Kasumi-1 (cell line): ENCODE measurements at regions not wholly inside any gene's neighbourhood (a gene's known extent, or its start where the extent isn't known, plus 50 kb on each side); places are given as distances from the start of the nearest gene placed in this dataset.

ENCODE experiments used
- DNase-seq, 2 experiments: peaks; one replicate each; lab custom pipeline; 2025; lab: John Stamatoyannopoulos, UW

DNA sequence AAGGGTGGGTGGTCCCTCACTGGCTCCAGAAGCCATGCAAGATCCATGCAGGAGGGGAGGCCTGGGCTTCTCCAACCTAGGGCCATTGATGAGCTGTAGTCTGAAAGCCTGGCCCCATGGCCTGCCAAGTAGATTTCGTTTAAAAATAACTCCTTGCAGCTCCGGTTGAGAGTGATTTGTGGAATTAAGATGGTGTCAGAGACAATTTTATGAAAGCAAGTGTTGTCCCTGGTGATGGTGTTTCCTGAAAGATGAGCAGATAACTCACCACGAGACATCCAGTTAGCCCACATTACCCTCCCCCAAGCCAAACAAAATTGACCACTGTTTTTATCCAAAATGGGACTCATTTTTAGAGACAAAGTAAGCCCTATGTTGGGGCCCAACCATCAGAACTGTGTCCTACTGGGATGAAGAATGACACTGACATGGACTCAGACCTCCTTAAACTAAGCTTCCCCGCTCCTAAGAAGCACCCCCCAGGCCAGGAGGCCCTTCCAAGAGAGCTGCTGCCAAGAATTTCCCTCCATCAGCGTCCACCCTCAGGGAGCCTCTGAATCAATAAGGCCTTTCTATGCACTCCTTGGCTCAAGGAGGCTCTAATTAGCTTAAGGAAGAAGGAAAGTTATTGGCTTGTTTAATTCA lies 174.2 kb upstream of the NCAM1 start:
- no peak for DNase-seq

DNA sequence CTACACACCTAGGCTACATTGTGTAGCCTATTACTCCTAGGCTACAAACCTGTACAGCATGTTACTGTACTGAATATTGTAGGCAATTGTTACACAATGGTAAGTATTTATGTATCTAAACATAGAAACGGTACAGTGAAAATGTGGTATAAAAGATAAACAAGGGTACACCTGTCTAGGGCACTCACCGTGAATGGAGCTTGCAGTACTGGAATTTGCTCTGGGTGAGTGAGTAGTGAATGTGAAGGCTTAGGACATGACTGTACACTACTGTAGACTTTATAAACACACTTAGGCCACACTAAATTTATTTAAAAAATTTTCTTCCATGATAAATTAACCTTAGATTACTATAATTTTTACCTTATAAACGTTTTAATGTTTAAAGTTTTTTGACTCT lies 171.7 kb upstream of the NCAM1 start:
- DNase-seq, result no peak

DNA sequence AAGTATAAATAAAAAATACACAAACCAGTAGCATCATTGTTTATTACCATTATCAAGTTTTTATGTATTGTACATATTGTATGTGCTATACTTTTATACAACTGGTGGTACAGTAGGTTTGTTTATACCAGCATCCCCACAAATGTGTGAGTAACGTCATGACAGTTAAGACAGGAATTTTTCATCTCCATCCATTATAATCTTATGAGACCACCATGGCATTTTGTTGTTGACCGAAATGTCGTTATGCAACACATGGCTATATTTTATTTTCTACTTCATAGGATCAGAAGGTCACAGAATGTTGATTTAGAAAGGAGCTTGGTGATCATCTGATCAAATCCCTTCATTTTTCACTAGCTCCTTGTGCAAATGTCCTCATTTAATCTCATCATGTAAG lies 170.9 kb upstream of the NCAM1 start:
- no peak for DNase-seq

DNA sequence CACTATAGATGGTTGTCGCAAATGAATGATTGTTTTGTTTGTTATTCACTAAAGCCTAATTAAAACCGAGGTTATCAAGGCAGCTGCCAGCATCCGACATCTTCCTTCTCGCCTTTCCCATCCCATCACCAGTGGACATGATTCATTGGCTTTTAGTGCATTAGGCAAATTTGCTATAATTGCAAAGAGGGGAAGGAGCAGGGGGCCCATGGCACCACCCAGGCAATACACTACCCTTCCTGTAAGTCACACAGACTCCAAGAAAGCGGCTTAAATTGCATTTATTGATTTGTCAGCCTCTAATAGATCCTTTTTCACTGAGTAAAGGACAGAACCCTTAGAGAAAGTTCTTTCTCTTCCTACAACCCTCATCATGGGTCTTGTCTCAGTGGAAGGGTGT lies 169.2 kb upstream of the NCAM1 start:
- DNase-seq, result no peak

DNA sequence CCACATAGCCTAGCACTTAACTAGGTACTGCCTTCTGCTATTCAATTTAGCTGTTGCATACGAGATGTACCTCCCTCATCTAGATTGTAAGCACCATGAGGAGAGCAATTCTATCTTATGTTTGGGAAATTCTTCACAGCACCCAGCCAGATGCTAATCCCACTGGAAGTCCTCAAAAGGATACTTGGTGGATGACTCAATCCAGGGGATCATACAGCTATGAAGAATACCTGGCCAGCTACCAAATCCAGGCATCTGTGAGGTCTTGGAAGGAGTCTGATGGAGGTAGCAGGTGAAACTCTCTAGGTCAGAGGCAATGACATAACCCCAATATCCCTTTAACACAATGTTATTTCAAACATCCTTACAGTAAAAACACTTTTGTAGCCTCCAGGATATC lies 167.8 kb upstream of the NCAM1 start:
- no peak for DNase-seq

DNA sequence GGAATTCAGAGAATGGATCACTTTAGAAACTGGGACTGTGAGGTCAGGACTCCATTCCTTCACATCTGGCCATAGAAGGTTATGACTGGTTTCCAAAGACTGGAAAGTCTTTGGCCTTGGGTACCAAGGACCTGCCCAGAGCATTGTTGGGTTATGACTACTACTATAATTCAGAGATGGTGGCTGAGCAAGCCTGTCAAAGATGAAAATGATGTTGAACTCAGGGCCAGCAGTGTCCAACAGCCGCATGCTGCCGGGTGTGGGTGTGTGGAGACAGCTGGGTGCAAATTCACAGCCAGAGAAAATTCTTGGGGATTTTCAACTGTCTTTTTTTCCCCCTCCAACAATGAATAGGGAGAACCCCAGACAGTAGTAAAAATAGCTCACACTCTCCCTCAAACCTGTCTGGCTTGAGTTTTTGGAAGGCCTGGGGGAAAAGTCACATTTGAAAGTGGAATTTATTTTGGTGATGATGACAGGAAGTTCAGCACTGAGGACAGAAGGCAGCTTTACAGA lies 166.8 kb upstream of the NCAM1 start:
- DNase-seq, result no peak

DNA sequence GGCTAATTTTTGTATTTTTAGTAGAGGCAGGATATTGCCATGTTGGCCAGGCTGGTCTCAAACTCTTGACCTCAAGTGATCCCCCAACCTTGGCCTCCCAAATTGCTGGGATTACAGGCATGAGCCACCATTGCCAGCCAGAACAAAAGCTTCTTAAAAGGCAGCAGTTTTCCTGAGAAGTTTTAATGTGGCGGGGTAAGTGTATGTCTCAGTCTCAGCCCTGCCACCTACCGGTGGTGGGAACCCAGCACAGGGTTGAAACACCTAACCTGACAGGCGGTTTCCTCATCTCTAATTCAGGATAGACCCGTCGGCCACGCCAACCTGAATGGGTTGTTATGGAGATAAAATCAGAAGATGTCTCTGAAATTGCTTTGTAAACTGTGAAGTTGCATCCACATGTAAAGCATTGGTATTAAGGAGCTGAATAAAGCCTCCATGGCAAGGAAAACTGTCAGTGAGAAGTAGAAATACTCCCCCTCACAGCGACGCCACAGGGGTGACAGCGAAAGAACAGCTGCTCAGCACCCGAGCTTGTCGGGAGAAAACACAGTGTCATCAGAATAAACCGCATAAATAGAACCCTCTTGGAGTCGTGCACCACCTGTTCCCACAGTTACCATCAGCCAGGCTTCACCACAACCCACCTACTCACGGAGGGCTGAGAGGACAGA lies 165.9 kb upstream of the NCAM1 start:
- peak; percentile 26 to 55 for DNase-seq

DNA sequence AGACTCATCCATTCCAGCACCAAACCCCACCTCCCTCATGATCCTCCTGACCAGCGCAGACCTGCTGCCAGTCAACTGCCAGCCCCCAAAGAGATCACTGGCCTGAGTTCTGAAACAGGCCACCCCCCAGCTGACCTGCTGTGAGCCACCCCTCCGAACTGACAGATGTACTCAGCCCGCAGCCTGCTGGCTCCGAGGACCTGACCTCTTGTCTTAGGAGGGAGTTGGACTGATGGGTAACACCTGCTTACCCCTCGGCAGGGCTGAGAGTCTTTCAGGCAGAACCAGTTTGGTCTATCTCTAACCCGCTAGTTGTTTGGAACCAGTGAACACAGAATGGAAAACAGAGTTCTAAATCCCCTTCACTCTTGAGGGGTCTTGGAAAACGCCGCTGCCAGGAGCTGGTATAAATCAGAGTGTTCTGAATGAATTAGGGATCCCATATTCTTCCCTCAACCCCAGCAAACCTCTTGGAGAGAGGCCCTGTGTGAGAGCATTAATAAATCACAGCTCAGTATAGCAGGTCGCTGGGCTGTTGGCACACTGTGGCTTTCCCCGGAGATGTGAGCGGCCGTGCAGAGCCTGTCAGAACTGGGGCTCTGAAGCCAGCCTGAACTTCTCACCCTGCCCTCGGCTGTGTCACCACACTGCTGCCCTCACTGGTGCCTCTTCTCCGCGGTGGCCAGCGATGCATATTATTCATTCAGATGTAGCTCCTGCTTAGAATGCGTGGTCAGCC lies 165.1 kb upstream of the NCAM1 start:
- DNase-seq, result no peak

DNA sequence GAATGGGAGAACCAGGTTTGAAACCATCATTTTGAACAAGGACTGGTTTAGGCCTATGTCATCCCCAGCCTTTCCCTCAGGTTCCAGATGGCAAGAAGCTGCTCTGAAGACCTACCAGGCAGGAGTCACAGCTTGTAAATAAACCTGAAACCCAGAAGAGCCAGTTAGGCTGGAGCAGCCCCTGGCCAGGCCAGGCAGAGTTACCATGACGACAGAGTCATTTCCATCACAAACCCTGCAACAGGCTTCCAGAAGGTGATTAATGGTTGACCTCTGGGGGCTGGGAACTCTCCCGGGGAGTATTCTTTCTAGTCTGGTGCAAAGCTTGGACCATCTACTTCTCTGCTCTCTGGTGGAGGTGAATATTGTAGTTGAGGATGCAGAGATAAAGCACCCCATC lies 164.1 kb upstream of the NCAM1 start:
- DNase-seq, result no peak

DNA sequence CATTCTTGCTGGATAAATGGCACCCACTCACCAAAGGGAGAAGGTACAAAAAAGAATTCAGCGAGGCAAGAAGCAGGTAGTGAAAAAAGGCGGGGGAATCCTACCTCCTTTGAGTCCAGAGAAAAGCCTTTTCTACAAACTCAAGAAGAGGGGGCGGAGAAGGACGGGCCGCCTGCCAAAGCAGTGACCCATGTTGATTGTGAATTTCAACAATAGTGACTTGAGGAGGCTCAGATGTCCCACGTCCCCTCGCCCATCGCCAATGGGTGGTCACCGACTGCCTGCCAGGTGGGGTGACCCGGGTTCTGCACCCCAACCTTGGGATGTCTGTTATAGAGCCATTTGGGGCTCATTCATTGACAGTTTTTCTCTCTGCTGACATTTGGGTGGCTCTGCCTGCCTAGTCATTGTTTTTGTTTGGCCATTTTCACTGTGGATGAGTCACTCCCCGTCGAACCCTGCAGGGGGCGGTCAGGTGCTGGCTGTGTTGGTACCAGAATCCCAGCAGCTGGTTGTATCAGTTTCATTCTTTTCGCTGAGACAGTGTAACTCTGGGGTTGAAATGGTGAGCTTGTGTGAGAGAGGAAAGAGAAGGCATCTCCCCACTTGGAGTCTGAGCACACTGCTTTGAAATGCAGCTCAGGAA lies 163.4 kb upstream of the NCAM1 start:
- no peak for DNase-seq

DNA sequence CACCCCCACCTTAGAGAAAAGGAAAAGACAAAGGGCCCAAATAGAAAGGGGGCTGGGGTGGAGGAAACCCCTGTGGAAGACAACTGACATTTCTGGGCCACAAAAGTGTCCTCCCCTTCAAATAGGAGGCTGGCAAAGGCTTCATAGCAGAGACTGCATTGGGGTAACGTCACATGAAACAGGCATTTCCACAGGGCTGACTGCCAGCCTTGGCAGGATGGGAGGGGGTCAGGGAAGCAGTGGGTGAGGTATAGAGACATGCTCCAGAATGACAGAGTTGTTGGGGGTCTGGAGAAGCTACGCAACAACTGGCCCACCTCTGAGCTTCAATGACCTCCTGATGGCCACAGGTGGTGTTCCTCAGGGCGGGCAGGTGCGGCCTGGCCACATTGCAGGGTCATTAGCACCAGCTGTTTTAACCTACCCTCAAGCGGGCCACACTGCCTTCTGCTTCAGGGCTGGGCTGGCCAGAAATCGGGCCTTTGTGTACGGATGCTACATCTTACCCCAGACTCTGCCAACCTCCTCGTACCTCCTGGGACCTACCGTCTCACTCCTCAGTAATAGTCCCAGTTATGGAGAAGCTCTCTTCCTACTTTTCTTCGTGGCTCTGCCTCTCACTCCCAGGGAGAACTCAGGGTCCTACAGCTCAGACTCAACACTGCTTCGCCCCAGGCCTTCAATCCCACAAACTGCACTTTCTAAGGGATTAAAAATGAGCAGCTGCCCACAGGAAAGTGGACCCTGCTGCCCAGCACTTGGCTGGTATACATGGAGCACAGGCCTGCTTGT lies 160.0 kb upstream of the NCAM1 start:
- DNase-seq, result no peak

DNA sequence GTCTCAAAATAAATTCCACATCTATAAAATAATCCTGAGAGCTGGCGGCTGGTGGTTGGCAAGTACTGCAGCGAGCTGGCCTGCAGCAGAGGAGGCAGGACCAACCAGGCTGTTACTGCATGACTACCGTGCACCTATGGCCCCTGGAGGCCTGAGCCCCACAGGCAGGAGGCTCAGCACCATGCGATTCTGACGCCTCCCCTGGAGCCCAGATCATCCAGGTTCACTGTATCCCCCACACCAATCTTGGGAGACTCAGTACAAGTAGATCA lies 159.5 kb upstream of the NCAM1 start:
- no peak for DNase-seq

DNA sequence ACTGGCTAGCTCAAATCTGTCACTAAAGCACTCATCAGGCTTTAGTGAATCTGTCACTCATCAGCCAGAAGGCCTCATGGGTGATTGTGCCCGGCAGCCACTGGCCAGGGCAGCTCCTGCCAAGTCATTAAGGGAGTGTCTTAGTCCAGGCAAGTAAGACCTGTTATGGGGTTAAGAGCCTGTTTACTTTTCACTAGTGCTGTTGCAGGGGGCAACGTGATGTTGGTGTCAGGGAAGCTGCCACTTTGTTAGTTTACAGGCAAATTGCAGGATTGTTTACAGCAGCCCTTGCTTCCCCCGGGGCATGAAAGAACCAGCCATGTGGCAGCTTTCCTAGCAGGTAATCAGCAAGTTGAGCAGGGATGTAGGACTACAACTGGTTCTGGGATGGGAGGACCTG lies 155.6 kb upstream of the NCAM1 start:
- no peak for DNase-seq

DNA sequence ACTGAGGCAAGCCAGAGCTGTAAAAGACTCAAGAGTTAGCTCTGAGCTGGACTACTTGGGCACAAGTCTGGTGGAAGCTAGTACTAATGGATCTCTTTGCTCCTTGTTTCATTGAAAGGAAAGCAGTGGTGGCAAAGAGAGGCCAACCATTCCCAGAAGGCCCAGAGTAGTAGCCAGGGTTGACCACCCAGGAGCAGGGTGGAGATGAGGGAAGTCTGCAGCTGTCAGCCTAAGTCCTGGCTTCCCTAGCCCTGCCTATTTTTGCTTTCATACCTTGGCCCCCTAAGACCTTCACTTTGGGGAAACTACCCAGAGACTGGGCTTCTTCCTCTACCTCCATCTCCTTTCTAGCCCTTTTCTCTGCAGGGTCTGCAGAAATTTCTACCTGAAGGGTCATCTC lies 155.0 kb upstream of the NCAM1 start:
- no peak for DNase-seq

DNA sequence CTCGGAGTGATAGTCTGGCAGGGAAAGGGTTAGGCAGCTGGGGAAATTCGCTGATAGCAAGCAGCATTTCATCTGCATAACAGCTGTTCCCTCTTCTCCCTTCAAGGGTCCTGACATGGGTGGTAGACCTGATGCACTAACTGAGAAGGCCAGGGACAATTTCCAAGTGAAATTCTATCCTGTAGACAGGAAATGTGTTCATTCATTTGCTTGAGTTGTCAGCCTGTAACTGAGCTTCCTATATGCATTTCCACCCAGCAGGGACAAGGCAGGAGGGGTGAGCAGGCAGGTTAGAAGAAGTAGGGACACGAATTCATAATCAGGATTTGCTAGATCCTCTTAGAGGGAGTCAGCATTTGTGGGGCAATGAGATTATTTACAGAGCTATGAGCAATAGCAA lies 154.3 kb upstream of the NCAM1 start:
- DNase-seq, result no peak

DNA sequence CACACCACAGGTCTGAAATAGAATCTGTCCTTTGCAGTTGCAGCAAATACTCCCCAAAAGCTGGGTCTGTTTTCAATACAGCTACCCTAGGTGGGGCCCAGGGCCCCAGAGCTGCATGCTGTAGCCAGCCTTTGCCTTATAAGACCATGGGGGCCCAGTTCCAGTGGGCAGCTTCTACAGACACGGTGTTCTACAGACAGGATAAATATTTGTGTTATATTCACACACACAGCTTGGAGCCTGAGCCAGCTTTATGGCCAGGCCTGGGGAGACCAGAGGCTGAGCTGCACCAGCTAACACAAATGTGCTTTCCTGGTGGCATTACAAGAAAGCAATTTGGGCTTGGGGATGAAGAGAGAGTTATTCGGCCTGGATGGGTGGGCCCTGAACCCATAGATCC lies 151.8 kb upstream of the NCAM1 start:
- no peak for DNase-seq

DNA sequence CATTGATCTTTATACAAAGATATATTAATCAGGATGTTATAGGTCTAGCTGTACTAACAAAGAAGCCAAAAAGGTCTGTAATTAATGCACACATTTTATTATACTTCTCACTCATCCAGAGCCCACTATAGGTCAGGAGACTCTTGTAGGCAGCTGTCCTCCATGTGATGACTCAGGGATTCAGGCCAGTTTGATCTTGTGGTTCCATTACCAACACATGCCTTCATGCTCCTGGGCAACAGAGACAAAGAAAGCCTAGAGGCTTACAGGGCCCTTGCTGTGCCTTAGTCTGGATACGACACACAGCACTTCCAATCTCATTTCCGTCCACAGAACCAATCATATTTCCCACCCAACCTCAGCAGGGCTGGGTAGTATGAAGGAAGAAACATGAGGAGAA lies 150.3 kb upstream of the NCAM1 start:
- no peak for DNase-seq

DNA sequence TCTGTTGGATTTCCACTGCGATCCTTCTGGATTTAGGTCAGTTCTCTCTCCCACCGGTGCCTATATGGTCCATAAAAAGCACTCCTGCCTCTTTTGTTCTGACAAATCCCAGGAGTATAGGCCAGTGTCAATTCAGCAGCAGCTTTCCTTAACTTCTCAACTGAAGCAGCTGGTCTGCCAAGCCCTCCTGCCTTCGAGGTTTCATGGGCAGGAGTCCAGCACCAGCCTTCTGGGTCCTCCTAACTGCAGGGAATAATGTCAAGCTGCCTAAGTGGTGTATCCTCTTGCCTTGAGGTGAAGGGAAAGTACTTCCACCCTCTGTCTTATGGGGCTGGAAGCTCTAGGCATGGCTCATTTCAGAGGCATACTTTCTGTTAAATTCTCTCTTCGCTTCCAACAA lies 149.4 kb upstream of the NCAM1 start:
- no peak for DNase-seq

DNA sequence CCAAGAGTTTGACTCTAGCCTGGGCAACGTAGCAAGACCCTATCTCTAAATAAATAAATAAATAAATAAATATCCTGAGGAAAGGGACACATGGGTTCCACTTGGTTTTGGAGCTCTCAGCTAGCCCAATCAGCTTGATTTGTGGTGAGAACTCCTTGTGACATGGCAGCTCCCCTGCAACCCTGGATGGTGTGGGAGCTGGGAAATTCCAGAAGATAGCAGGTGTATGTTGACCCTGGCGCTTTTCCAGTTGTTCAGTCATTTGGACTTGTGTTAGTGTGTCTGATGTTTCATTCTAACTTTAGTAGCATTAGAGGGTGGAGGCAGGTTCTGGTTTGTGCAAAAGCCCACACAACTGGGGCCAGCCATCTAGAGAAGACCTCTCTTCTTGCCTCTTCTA lies 148.5 kb upstream of the NCAM1 start:
- DNase-seq, result no peak

DNA sequence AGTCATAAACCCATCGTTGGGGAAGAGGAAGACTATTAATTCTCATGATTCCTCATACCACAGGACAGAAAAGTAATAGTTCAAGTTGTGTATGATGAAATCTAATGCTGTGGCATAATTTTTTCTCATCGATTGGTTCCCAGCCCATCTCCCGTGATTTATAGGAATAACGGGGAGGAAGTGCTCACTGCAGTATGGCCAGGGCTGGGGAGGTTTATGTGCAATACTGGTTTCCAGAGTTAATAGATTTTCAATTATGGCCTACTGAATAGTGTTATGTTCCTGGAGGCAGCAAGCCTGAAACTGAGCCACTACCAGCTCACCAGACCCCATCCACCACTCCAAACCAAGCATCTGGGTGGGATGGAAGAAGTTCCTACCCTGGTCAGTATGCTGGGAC lies 147.1 kb upstream of the NCAM1 start:
- no peak for DNase-seq

DNA sequence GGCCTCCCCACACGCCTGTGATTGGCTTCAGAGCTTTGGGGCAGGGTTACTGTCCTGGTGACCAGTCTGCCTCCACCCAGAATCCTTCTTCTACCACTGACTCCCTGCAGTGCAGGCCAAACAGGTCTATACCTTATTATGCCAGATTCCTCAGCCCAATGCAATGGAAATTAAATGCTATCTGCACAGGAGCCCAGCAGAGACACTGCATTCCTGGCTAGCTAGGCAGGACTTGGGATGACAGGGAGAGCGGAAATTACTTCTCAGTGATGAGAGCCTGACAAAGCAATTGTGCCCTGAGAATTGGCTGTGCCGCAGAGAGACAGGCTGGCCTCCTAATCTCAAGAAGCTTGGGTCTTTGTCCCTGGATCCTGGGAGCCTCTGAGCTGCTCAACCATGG lies 143.8 kb upstream of the NCAM1 start:
- no peak for DNase-seq
